ENCODE measurements at regions not wholly inside any gene's neighbourhood (a gene's known extent, or its start where the extent isn't known, plus 50 kb on each side); places are given as distances from the start of the nearest gene placed in this dataset.
"Not testable (repeated sequence)": the region's sequence is repeated elsewhere in the genome, so short reads cannot be mapped to it uniquely, and the experiment has no call there.

GRCh38 chr1:83272484-83272883 lies 726.4 kb downstream of the TTLL7 start:
- not testable (repeated sequence) for TF ChIP-seq POLR2AphosphoS5 (IDR thresholded peaks at IDR 0.05; ENCODE audit: borderline replicate concordance, low read depth, low read length); EZH2 (IDR thresholded peaks at IDR 0.05); FOXP2 (optimal IDR thresholded peaks at IDR 0.05; ENCODE audit: control extremely low read depth, extremely low read length, insufficient read depth)

All from SK-N-MC (cell line).